ENCODE measurements at regions not wholly inside any gene's neighbourhood (a gene's known extent, or its start where the extent isn't known, plus 50 kb on each side); places are given as distances from the start of the nearest gene placed in this dataset.

DNA sequence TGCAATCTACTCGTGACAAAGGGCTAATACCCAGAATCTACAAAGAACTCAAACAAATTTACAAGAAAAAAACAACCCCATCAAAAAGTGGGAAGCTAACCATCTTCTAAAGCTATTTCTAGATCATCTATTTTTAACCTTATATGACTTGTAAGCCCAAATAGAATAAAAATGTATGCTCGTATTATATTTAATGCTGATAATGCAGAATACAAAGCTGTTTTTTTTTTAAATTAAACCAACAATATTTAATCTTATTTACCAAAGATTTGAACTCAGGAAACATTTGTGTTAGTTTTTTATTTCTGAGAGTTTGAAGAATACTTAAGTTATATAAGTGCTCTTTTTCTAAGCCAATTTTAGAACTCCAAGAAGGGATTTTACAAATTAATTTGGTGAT, 652.1 kb downstream of the LRRC70 start:
- WGBS (ENCODE audit: insufficient coverage, low coverage, missing lambda C conversion rate), result 0% methylated on average over 2 of the region's 2 CpGs
- FAIRE-seq (no peak), ATAC-seq (no peak), DNase-seq (ENCODE audit: extremely low read depth in 1 of 4, low spot score in 3 of 4) (no peak)
- in situ Hi-C loops (cut with MboI), result no loop called here
- H4K20me1 ChIP-seq (replicated peaks; ENCODE audit: control insufficient read depth, insufficient read depth, low read length), result no peaks in the 10 kb centered on the region
- H3K9me3 ChIP-seq (replicated peaks; ENCODE audit: control insufficient read depth, insufficient read depth, low read depth, low read length), result no peaks in the 10 kb centered on the region; the same call in 1 of the 2 replicates
- no peak overlapping the region for H3K4me2 ChIP-seq (ENCODE audit: insufficient read depth, low read length)
- TF ChIP-seq ZNF316 (IDR thresholded peaks at IDR 0.05) (peak; percentile 67), MAFF (IDR thresholded peaks at IDR 0.05; ENCODE audit: low read length) (peak; percentile 36; the same call in 1 of the 2 replicates), NFXL1 (CRISPR knock-in tag; IDR thresholded peaks at IDR 0.05) (no peak), SMARCC2 (IDR thresholded peaks at IDR 0.05; ENCODE audit: low read depth) (no peak), C11orf30 (IDR thresholded peaks at IDR 0.05; ENCODE audit: low read depth) (peak; percentile 25; the same call in 1 of the 2 replicates), MAFG (tag; conservative IDR thresholded peaks at IDR 0.05) (peak; percentile 33; the same call in 1 of the 2 replicates)
- TF ChIP-seq, protein P1, sequence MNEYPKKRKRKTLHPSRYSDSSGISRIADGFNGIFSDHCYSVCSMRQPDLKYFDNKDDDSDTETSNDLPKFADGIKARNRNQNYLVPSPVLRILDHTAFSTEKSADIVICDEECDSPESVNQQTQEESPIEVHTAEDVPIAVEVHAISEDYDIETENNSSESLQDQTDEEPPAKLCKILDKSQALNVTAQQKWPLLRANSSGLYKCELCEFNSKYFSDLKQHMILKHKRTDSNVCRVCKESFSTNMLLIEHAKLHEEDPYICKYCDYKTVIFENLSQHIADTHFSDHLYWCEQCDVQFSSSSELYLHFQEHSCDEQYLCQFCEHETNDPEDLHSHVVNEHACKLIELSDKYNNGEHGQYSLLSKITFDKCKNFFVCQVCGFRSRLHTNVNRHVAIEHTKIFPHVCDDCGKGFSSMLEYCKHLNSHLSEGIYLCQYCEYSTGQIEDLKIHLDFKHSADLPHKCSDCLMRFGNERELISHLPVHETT (CRISPR knock-in tag; conservative IDR thresholded peaks at IDR 0.05 in 1 of 2, IDR thresholded peaks at IDR 0.05 in 1 of 2), result no peak
- BruUV-seq (replicated peaks), result no TSS peak
- H3K79me2 ChIP-seq (ENCODE audit: control insufficient read depth, insufficient read depth, low read length), result no peaks in the 10 kb centered on the region
- no peak overlapping the region for H3K27ac ChIP-seq (ENCODE audit: extremely low read depth, low read depth, low read length)
- no peak overlapping the region for H3K9ac ChIP-seq (ENCODE audit: insufficient read depth in 1 of 2, low read depth in 2 of 2, low read length in 2 of 2)
- ChIA-PET CTCF (ENCODE audit: low intra/inter-chr PET ratio) (no interaction called here), POLR2A (no interaction called here)
- no peak overlapping the region for H3K4me3 ChIP-seq
- no peaks in the 10 kb centered on the region for H3K9me1 ChIP-seq (ENCODE audit: control insufficient read depth, insufficient read depth, low read length)
- H3K27me3 ChIP-seq (ENCODE audit: control insufficient read depth in 2 of 2, insufficient read depth in 2 of 2, low read length in 2 of 2), result no peaks in the 10 kb centered on the region
- H3K36me3 ChIP-seq (ENCODE audit: control insufficient read depth, insufficient read depth, low read length), result no peaks in the 10 kb centered on the region
- no peaks in the 10 kb centered on the region for H3K4me1 ChIP-seq (replicated peaks in 1 of 2; ENCODE audit: control insufficient read depth in 2 of 2, insufficient read depth in 2 of 2, low read length in 2 of 2)
- intact Hi-C loops (cut with micrococcal nuclease), result no loop called here
- H2AFZ ChIP-seq (ENCODE audit: low read depth, low read length), result no peak overlapping the region

All from K562 (cell line).